GM12878 (cell line): ENCODE measurements at regions not wholly inside any gene's neighbourhood (a gene's known extent, or its start where the extent isn't known, plus 50 kb on each side); places are given as distances from the start of the nearest gene placed in this dataset.

Source experiments
- CEBPB ChIP-seq, 2 experiments: fragments of 150-350 bp in 1 of 2; IDR thresholded peaks; 2 replicates each; pipeline ENCODE4 v1.6.1; 2012 to 2014; ENCODE audit warnings: low read depth in 2 of 2, low read length in 2 of 2, borderline replicate concordance in 1 of 2, inconsistent platforms in 1 of 2
- CHD4 ChIP-seq: fragments of 200-600 bp; sonication (generic); IDR thresholded peaks from 2 replicates; pipeline ENCODE4 v1.6.1; 2016; ENCODE audit warnings: mild to moderate bottlenecking
- EZH2 ChIP-seq: IDR thresholded peaks from 2 replicates; pipeline ENCODE4 v1.6.1; 2012; ENCODE audit warnings: low read depth, mild to moderate bottlenecking, control low read depth, inconsistent platforms, low read length, borderline replicate concordance; ENCODE audit not compliant: control insufficient read depth
- GABPA ChIP-seq: IDR thresholded peaks from 2 replicates; pipeline ENCODE4 v1.6.1; 2014; ENCODE audit warnings: antibody characterized with exemption, low read depth, mild to moderate bottlenecking, inconsistent platforms
- PAX8 ChIP-seq: fragments of 450-650 bp; IDR thresholded peaks from 2 replicates; pipeline ENCODE4 v1.6.1; 2017; ENCODE audit warnings: mild to moderate bottlenecking, moderate library complexity
- POLR2AphosphoS2 ChIP-seq: IDR thresholded peaks from 2 replicates; pipeline ENCODE4 v1.6.1; 2011; ENCODE audit warnings: low read depth, mild to moderate bottlenecking, low read length, improper control_type of control experiment, moderate library complexity
- POLR2AphosphoS5 ChIP-seq: IDR thresholded peaks from 2 replicates; pipeline ENCODE4 v1.6.1; 2011; ENCODE audit warnings: mild to moderate bottlenecking, low read length, inconsistent platforms
- RAD51 ChIP-seq: fragments of 450-650 bp; IDR thresholded peaks from 2 replicates; pipeline ENCODE4 v1.6.1; 2016; ENCODE audit warnings: moderate library complexity, mild to moderate bottlenecking, inconsistent platforms
- SREBF1 ChIP-seq: IDR thresholded peaks from 2 replicates; pipeline ENCODE4 v1.6.1; 2012; ENCODE audit warnings: mild to moderate bottlenecking, low read length
- ZNF274 ChIP-seq: IDR thresholded peaks from one replicate; pipeline ENCODE4 v1.8.0; 2011; ENCODE audit not compliant: insufficient read length, insufficient read depth
- TF ChIP-seq, protein P1 (sequence below), 3 experiments: IDR thresholded peaks in 2 of 3; conservative IDR thresholded peaks in 1 of 3; 2 replicates each; pipeline ENCODE4 v1.5.1; 2011; ENCODE audit warnings: low read depth in 3 of 3, low read length in 3 of 3, mild to moderate bottlenecking in 3 of 3, control low read depth in 2 of 3, moderate library complexity in 2 of 3, inconsistent platforms in 1 of 3, mixed read lengths in 1 of 3; ENCODE audit not compliant: control insufficient read depth in 2 of 3, insufficient read depth in 1 of 3; ENCODE audit errors: extremely low read depth in 1 of 3
- TF ChIP-seq, protein P2 (sequence below): fragments of 450-650 bp; IDR thresholded peaks from 2 replicates; pipeline ENCODE4 v1.6.1; 2017; ENCODE audit warnings: mild to moderate bottlenecking
- TF ChIP-seq, protein P3 (sequence below): fragments of 450-650 bp; IDR thresholded peaks from 2 replicates; pipeline ENCODE4 v1.6.1; 2016; ENCODE audit warnings: mild to moderate bottlenecking

DNA sequence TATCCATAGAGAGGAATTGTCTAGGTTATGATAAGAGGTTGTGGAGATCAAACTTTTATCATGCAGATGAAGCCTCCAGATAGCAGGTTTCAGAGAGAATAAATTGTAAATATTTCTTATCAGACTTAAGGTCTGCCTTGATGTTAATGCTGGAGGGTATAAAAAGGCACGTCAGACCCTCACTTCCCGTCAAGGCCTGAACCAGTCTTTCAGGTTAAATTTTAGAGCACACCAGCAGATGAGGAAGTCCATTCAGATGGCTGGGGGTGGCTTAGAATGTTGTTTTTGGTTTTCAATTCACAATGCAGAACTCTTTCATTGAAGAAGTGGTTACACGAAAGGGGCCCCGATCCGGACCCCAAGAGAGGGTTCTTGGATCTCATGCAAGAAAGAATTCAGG, 144.4 kb upstream of the FBXO11 start:
- TF ChIP-seq, protein P1, sequence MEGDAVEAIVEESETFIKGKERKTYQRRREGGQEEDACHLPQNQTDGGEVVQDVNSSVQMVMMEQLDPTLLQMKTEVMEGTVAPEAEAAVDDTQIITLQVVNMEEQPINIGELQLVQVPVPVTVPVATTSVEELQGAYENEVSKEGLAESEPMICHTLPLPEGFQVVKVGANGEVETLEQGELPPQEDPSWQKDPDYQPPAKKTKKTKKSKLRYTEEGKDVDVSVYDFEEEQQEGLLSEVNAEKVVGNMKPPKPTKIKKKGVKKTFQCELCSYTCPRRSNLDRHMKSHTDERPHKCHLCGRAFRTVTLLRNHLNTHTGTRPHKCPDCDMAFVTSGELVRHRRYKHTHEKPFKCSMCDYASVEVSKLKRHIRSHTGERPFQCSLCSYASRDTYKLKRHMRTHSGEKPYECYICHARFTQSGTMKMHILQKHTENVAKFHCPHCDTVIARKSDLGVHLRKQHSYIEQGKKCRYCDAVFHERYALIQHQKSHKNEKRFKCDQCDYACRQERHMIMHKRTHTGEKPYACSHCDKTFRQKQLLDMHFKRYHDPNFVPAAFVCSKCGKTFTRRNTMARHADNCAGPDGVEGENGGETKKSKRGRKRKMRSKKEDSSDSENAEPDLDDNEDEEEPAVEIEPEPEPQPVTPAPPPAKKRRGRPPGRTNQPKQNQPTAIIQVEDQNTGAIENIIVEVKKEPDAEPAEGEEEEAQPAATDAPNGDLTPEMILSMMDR (IDR thresholded peaks at IDR 0.05 in 2 of 3, conservative IDR thresholded peaks at IDR 0.05 in 1 of 3; ENCODE audit: control insufficient read depth in 2 of 3, extremely low read depth in 1 of 3, insufficient read depth in 1 of 3, low read depth in 3 of 3, low read length in 3 of 3) = no peak
- TF ChIP-seq, protein P2, sequence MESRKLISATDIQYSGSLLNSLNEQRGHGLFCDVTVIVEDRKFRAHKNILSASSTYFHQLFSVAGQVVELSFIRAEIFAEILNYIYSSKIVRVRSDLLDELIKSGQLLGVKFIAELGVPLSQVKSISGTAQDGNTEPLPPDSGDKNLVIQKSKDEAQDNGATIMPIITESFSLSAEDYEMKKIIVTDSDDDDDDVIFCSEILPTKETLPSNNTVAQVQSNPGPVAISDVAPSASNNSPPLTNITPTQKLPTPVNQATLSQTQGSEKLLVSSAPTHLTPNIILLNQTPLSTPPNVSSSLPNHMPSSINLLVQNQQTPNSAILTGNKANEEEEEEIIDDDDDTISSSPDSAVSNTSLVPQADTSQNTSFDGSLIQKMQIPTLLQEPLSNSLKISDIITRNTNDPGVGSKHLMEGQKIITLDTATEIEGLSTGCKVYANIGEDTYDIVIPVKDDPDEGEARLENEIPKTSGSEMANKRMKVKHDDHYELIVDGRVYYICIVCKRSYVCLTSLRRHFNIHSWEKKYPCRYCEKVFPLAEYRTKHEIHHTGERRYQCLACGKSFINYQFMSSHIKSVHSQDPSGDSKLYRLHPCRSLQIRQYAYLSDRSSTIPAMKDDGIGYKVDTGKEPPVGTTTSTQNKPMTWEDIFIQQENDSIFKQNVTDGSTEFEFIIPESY = no peak
- TF ChIP-seq POLR2AphosphoS2 (no peak), ZNF274 (no peak), CHD4 (no peak), SREBF1 (no peak), GABPA (no peak), POLR2AphosphoS5 (no peak), EZH2 (no peak), CEBPB (IDR thresholded peaks at IDR 0.05; ENCODE audit: borderline replicate concordance in 1 of 2, low read depth in 2 of 2, low read length in 2 of 2) (no peak), RAD51 (no peak), PAX8 (no peak)
- TF ChIP-seq, protein P3, sequence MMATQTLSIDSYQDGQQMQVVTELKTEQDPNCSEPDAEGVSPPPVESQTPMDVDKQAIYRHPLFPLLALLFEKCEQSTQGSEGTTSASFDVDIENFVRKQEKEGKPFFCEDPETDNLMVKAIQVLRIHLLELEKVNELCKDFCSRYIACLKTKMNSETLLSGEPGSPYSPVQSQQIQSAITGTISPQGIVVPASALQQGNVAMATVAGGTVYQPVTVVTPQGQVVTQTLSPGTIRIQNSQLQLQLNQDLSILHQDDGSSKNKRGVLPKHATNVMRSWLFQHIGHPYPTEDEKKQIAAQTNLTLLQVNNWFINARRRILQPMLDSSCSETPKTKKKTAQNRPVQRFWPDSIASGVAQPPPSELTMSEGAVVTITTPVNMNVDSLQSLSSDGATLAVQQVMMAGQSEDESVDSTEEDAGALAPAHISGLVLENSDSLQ = no peak
